HG02938 (cell line): ENCODE measurements at regions not wholly inside any gene's neighbourhood (a gene's known extent, or its start where the extent isn't known, plus 50 kb on each side); places are given as distances from the start of the nearest gene placed in this dataset.

ENCODE experiments used
- ATAC-seq: cut with Tn5 transposase; IDR thresholded peaks from one replicate; pipeline ENCODE4 v1.9.1; 2021; ENCODE audit warnings: mild to moderate bottlenecking, moderate library complexity; ENCODE audit not compliant: unreplicated experiment

- ATAC-seq, result no peak
Observed at GRCh38 chr3:148600440-148600839, 97.3 kb upstream of the AGTR1 start.

GRCh38 chr3:148600902-148601765, 96.6 kb upstream of the AGTR1 start:
- ATAC-seq, result no peak

GRCh38 chr3:148601766-148602685, 95.7 kb upstream of the AGTR1 start:
- no peak for ATAC-seq

GRCh38 chr3:148604270-148605085, 93.2 kb upstream of the AGTR1 start:
- ATAC-seq, result no peak

DNA sequence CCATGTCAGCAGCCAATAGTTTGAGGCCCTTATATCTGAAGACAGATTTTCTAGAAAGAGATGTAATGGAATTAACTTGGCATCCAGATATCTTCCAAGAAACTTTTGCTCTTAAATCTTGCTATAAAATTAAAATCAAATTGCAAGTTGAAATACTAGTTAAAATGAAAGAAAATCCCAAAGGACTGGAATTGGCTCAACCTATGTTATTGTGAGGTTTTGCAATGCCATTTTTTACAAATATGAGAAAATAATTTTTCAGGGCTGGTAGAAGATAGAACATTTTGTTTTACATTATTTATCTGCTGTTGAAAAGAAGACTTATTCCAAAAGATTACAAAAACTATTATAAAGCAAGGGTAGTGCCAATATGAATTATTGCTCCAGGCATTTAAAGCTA, 92.2 kb upstream of the AGTR1 start:
- ATAC-seq, result no peak

DNA sequence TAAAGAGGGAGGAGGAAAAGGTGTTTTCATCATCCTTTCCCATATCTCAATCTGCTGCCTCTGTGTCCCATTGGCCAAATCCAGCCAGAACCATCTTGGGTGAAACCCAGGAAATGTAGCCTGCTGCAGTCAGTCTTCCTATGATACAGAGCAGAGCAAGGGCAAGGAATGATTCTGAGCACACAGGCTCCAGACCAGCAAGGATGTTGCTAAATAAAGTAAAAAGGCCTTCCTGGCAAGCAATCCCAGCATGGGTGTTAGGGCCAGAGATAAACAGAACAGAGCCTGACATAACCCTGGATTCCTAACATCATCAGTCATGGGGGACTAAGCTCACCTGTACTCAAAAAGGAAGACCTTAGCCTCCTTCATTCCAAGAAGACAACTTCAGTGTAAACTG, 90.7 kb upstream of the AGTR1 start:
- ATAC-seq, result no peak

- no peak for ATAC-seq
Observed at GRCh38 chr3:148607491-148607890, 90.2 kb upstream of the AGTR1 start.

DNA sequence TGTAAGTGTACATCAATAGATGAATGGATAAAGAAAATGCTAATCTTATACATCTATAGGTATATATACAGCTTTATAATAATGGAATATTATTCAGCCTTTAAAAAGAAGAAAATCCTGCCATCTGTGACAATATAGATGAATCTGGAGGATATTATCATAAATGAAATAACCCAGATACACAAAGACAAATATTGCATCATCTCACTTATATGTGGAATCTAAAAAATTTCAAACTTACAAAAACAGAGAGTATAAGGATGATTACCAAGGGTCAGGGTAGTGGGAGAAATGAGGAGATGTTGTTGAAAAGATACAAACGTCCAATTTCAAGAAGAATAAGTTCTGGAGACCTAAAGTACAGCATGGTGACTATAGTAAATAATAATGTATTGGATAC, 85.4 kb upstream of the AGTR1 start:
- no peak for ATAC-seq

DNA sequence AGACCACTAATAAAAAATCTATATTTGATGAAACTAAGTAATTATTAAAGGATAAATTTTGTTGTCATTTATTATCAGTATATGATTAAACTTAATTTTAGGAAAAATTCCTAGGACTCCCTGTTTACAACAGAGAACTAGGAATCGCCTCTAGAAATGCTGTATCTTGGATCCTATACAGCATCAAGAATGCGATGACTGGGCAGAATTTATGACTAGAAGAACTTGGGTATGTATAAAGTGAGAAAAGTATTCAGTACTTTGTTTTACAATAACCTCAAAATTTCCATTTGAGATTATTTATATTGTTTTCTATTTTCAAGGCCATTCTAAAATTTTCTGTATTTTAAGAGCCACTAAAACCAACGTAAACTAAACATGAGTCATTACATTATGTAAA, 82.3 kb upstream of the AGTR1 start:
- no peak for ATAC-seq

DNA sequence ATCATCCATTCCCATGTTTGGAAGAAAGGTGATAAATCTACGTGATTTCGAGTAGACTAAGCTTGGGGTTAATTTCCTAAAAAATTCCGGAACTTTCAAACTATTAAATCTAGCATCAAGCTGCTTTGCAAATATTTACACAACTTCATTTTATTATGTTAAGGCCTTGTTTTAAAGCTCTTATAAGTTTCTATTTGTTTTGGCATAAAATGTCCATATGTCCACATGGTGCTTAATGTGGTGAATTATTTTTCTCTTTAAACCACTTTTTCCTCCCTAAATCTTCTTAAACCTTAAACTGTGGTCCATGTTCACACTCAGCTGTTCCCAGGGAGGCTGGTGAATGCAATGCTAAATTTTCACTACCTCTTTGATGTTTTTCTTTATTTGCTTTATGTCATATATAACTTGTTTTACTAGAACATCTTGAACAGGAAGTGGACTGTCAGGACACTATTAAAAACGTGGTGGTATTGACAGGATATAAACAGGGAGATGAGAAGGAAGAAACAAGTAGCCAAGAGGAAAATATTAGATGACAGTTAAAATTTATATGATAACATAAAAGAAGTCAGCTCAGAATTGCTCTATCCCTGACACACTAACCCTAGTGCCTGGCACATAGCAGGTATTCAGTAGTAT, 72.5 kb upstream of the AGTR1 start:
- no peak for ATAC-seq

DNA sequence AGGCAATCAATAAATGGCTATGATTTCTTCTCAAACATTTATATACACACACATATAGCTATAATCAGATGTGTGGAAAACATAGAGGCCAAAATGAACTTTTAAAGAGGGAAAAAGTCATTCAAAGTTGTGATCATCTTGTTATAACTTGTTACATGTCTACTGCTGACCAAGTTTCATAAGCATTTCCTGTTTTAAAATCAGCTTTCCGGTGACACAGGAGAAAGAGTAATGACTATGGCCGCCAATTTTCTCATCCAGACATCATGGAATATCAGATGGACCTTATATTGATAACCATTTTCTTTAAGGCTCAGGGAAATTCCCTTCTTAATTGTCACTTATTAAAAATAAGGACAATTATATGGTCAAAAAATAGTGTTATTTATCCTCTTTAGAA, 71.7 kb upstream of the AGTR1 start:
- ATAC-seq, result no peak

DNA sequence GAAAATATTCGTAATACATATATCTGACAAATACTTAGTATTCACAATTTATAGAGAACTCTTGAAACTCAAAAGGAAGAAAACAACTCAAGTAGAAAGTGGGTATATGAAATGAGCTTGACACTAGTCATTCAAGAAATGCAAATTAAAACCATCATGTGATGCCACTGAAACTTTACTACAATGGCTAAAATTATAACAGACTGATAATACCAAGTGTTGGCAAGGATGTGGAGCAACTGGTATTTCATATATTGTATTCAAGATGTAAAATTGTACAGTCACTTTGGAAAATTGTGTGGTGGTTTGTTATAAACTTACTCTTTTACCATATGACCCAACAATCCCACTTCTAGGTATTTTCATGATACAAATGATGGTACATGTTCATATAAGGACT, 68.7 kb upstream of the AGTR1 start:
- ATAC-seq, result no peak

DNA sequence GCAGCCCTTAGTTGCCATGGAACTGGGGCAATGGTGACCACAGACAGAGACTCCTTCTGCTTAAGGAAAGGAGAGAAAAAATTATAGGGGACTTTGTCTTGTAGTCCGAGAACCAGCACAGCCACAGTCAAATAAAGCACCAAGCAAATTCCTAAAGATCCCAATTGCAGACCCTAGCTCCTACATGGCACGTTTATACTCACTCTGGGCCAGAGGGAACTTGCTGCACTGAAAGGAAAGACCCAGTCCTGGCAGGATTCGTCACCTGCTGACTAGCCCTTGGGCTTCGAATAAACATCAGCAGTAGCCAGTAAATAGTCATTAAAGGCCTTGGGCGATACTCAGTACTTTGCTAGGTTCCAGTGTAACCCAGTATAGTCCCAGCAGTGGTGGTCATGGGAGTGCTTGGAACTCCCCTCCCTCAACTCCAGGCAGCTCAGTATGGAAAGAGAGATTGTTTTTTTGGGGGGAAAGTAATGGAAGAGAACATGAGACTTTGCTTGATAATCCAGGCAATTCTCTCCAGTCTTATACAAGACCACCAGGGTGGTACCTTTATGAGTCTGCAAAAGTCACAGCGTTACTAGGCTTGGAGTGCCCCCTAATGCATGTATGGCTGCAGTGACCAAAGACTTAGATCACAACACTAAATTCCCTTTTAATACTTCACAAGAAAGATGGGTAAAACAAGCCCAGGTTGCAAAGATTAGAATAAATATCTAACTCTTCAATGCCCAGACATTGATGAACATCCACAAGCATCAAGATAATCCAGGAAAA, 66.4 kb upstream of the AGTR1 start:
- ATAC-seq, result no peak

DNA sequence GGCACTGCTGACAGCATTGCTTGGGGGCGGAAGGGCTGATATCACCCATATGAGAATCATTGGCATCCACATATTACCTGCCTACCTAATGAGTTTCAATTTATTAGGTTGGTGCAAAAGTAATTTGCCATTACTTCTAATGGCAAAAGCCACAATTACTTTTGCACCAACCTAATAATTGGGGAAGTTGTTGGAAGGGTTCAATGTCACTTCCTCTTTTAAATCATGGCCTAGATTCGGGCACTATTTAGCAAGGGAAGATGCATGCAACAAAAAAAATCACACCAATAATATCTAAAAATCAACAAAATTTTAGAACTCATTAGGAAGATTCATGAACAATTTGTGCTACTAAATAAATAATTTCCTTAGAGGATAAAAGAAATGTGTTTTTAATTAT, 56.0 kb upstream of the AGTR1 start:
- no peak for ATAC-seq

- no peak for ATAC-seq
Observed at GRCh38 chr3:148642214-148642613, 55.5 kb upstream of the AGTR1 start.

DNA sequence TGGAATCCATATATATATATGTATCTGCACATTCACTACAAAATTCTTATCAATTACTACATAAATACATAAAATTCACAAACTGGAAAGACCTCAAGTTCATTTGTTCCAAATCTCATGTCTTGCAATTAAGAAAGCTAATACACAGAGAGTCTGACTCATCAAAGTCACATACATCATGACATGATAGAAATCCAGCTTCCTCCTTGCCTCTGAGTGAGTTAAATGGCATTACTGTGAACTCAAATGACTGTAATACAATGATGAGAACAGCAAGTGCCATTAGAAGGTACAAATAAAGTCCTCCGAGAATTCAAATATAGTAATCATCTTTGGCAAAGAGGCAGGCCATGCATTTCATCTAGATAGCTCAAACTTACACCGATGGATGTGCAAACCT, 55.1 kb upstream of the AGTR1 start:
- no peak for ATAC-seq

- ATAC-seq, result no peak
Observed at GRCh38 chr3:148643389-148643840, 54.3 kb upstream of the AGTR1 start.

GRCh38 chr3:148646126-148646665, 51.5 kb upstream of the AGTR1 start:
- no peak for ATAC-seq
